Endothelial cell of umbilical vein (primary cell): ENCODE measurements at regions not wholly inside any gene's neighbourhood (a gene's known extent, or its start where the extent isn't known, plus 50 kb on each side); places are given as distances from the start of the nearest gene placed in this dataset.

ENCODE experiments used
- BruUV-seq: library from RNA; stranded (reverse); fragments of 400-500 nt; replicated peaks from 2 replicates; lab custom pipeline; 2021; lab: Mats Ljungman, UMichigan
- CTCF ChIA-PET: fragments of 300-600, 350-600 bp; sonication (Branson Sonifier 250); formaldehyde crosslinking; loops from one replicate; lab custom pipeline; 2021; ENCODE audit warnings: antibody characterized with exemption, inconsistent platforms; lab: Charles Lee
- POLR2A ChIA-PET: fragments of 300-600, 350-600 bp; sonication (Branson Sonifier 250); formaldehyde crosslinking; loops from one replicate; lab custom pipeline; 2021; ENCODE audit warnings: antibody characterized with exemption, inconsistent platforms; lab: Charles Lee
- DNase-seq: peaks from one replicate; pipeline ENCODE4 v3.0.0-alpha.2; 2011; ENCODE audit warnings: low read depth, low spot score
- FAIRE-seq: peaks from 2 replicates; lab custom pipeline; 2011; peaks lifted over from hg19 to GRCh38; lab: Jason Lieb, UNC
- H2AFZ ChIP-seq: 2 replicates; pipeline ENCODE4 v1.6.0; 2012; ENCODE audit warnings: low read depth, low read length, control low read depth, inconsistent platforms
- H3K27ac ChIP-seq: 2 replicates; pipeline ENCODE4 v1.5.1; 2011; ENCODE audit warnings: low read depth, mild to moderate bottlenecking, control low read depth, low read length, moderate library complexity; ENCODE audit not compliant: insufficient read depth
- H3K27me3 ChIP-seq, 2 experiments: 2 replicates each; pipeline versions ENCODE4 v1.6.0 to v1.6.1; 2011; ENCODE audit warnings: low read length in 2 of 2, mixed read lengths in 1 of 2; ENCODE audit not compliant: control insufficient read depth in 2 of 2, insufficient read depth in 2 of 2
- H3K36me3 ChIP-seq, 2 experiments: 2 replicates in 1 of 2; 3 replicates in 1 of 2; pipeline ENCODE4 v1.5.1; 2011; ENCODE audit warnings: low read length in 2 of 2, mild to moderate bottlenecking in 1 of 2, moderate library complexity in 1 of 2; ENCODE audit not compliant: control insufficient read depth in 2 of 2, insufficient read depth in 2 of 2; ENCODE audit errors: extremely low read depth in 1 of 2
- H3K4me1 ChIP-seq: 3 replicates; pipeline ENCODE4 v1.5.1; 2011; ENCODE audit warnings: mild to moderate bottlenecking, low read length; ENCODE audit not compliant: control insufficient read depth, insufficient read depth; ENCODE audit errors: extremely low read depth
- H3K4me2 ChIP-seq: 2 replicates; pipeline ENCODE4 v1.6.1; 2011; ENCODE audit warnings: low read length, control low read depth, mixed read lengths; ENCODE audit not compliant: insufficient read depth
- H3K4me3 ChIP-seq, 3 experiments: fragments of 200-600 bp in 1 of 3; sonication (generic), shearing (Covaris generic) in 1 of 3; replicated peaks in 1 of 3; 2 replicates each; pipeline ENCODE4 v1.5.1; 2011 to 2016; ENCODE audit warnings: control low read depth in 3 of 3, low read length in 3 of 3, mild to moderate bottlenecking in 2 of 3, inconsistent platforms in 1 of 3, low read depth in 1 of 3, moderate library complexity in 1 of 3; ENCODE audit not compliant: insufficient read depth in 1 of 3
- H3K79me2 ChIP-seq: 2 replicates; pipeline ENCODE4 v1.6.0; 2012; ENCODE audit warnings: low read length, inconsistent platforms; ENCODE audit not compliant: control insufficient read depth, insufficient read depth
- H3K9ac ChIP-seq: replicated peaks from 2 replicates; pipeline ENCODE3; 2011; ENCODE audit warnings: low read length, control low read depth; ENCODE audit not compliant: insufficient read depth; ENCODE audit errors: extremely low read depth
- H3K9me1 ChIP-seq: replicated peaks from 3 replicates; pipeline ENCODE4 v1.6.0; 2011; ENCODE audit warnings: mild to moderate bottlenecking, low read length; ENCODE audit not compliant: control insufficient read depth, insufficient read depth; ENCODE audit errors: extremely low read depth
- H3K9me3 ChIP-seq: replicated peaks from 2 replicates; pipeline ENCODE4 v1.5.1; 2012; ENCODE audit warnings: low read length, inconsistent platforms; ENCODE audit not compliant: control insufficient read depth, insufficient read depth
- H4K20me1 ChIP-seq: replicated peaks from 2 replicates; pipeline ENCODE3; 2011; ENCODE audit warnings: mild to moderate bottlenecking, low read length; ENCODE audit not compliant: control insufficient read depth, insufficient read depth; ENCODE audit errors: extremely low read depth
- CTCF ChIP-seq, 2 donors: IDR thresholded peaks; 1 replicate in 1 of 2; 2 replicates in 1 of 2; pipeline ENCODE4 v1.5.1; 2011; ENCODE audit warnings: low read length in 2 of 2, mild to moderate bottlenecking in 2 of 2, moderate library complexity in 2 of 2, control low read depth in 1 of 2, inconsistent platforms in 1 of 2, low read depth in 1 of 2; ENCODE audit not compliant: insufficient read depth in 1 of 2; ENCODE audit errors: extremely low read depth in 1 of 2
- EZH2 ChIP-seq: IDR thresholded peaks from 2 replicates; pipeline ENCODE4 v1.6.1; 2012; ENCODE audit warnings: borderline replicate concordance, low read depth, mild to moderate bottlenecking, moderate library complexity, low read length, inconsistent platforms; ENCODE audit not compliant: severe bottlenecking
- FOS ChIP-seq: IDR thresholded peaks from 2 replicates; pipeline ENCODE4 v1.6.1; 2011; ENCODE audit warnings: mild to moderate bottlenecking, low read length, moderate library complexity, borderline replicate concordance; ENCODE audit not compliant: insufficient read depth
- GATA2 ChIP-seq: IDR thresholded peaks from 2 replicates; pipeline ENCODE4 v1.7.0; 2011; ENCODE audit warnings: low read depth, mild to moderate bottlenecking, moderate library complexity, mixed read lengths, low read length; ENCODE audit not compliant: insufficient read length, insufficient read depth
- JUN ChIP-seq: IDR thresholded peaks from 2 replicates; pipeline ENCODE4 v1.6.1; 2011; ENCODE audit warnings: borderline replicate concordance, low read depth; ENCODE audit not compliant: insufficient read length, insufficient read depth
- MYC ChIP-seq: IDR thresholded peaks from one replicate; pipeline ENCODE4 v1.6.1; 2011; ENCODE audit warnings: mild to moderate bottlenecking, low read depth, low read length
- POLR2A ChIP-seq: IDR thresholded peaks from 2 replicates; pipeline ENCODE4 v1.6.1; 2012; ENCODE audit warnings: low read depth, mild to moderate bottlenecking, control low read depth, low read length
- POLR2AphosphoS5 ChIP-seq: IDR thresholded peaks from 2 replicates; pipeline ENCODE4 v1.6.1; 2012; ENCODE audit warnings: low read depth, mild to moderate bottlenecking, control low read depth, low read length, moderate library complexity; ENCODE audit not compliant: insufficient read depth
- dilution Hi-C: fragments of 300-500 bp; cut with MboI; formaldehyde crosslinking; loops from one replicate; pipeline ENCODE4 v1.15.0; 2019; ENCODE audit warnings: low sequenced_read_pairs; ENCODE audit not compliant: extremely low pct_ligation_motif_present
- intact Hi-C: fragments of 100-400 bp; cut with micrococcal nuclease; formaldehyde crosslinking; loops from one replicate; pipeline ENCODE4 v1.10.0; 2022
- TF ChIP-seq, protein P1 (sequence below): IDR thresholded peaks from 2 replicates; pipeline ENCODE4 v1.6.1; 2011; ENCODE audit not compliant: insufficient read depth, insufficient read length

GRCh38 chr20:60300374-60300773, 342.2 kb downstream of the CDH26 start:
- dilution Hi-C loops (no loop called here), intact Hi-C loops (no loop called here)
- no peak overlapping the region for H3K9ac ChIP-seq
- no peaks in the 10 kb centered on the region for H3K9me1 ChIP-seq
- no peak overlapping the region for H3K27ac ChIP-seq
- H3K9me3 ChIP-seq: peaks cover 3% of the 10 kb centered on the region
- H3K4me3 ChIP-seq: no peak overlapping the region
- no TSS peak for BruUV-seq
- no peaks in the 10 kb centered on the region for H3K79me2 ChIP-seq
- POLR2A ChIA-PET: no interaction called here
- FAIRE-seq (no peak), DNase-seq (no peak)
- H2AFZ ChIP-seq: no peak overlapping the region
- TF ChIP-seq FOS: no peak
- no peak overlapping the region for H3K4me2 ChIP-seq
- H4K20me1 ChIP-seq: no peaks in the 10 kb centered on the region
- H3K27me3 ChIP-seq: no peaks in the 10 kb centered on the region
- no peaks in the 10 kb centered on the region for H3K4me1 ChIP-seq
- CTCF ChIA-PET: no interaction called here
- H3K36me3 ChIP-seq: no peaks in the 10 kb centered on the region

GRCh38 chr20:60302875-60303274, 344.7 kb downstream of the CDH26 start:
- dilution Hi-C loops (no loop called here), intact Hi-C loops (no loop called here)
- ChIA-PET POLR2A (no interaction called here), CTCF (no interaction called here)
- FAIRE-seq (no peak), DNase-seq (no peak)
- Histone ChIP-seq H2AFZ (no peak overlapping the region), H3K9me1 (no peaks in the 10 kb centered on the region), H4K20me1 (no peaks in the 10 kb centered on the region), H3K9me3 (peaks cover 5% of the 10 kb centered on the region), H3K4me1 (no peaks in the 10 kb centered on the region), H3K27me3 (no peaks in the 10 kb centered on the region), H3K4me2 (no peak overlapping the region), H3K79me2 (no peaks in the 10 kb centered on the region), H3K9ac (no peak overlapping the region), H3K36me3 (no peaks in the 10 kb centered on the region), H3K4me3 (no peak overlapping the region), H3K27ac (no peak overlapping the region)
- TF ChIP-seq JUN (no peak), POLR2AphosphoS5 (no peak), MYC (no peak), GATA2 (no peak), EZH2 (no peak), FOS (no peak), POLR2A (no peak), CTCF (IDR thresholded peaks at IDR 0.05; ENCODE audit: extremely low read depth in 1 of 2, insufficient read depth in 1 of 2, low read depth in 1 of 2, low read length in 2 of 2) (no peak)
- TF ChIP-seq, protein P1, sequence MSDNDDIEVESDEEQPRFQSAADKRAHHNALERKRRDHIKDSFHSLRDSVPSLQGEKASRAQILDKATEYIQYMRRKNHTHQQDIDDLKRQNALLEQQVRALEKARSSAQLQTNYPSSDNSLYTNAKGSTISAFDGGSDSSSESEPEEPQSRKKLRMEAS: no peak
- no TSS peak for BruUV-seq
